SK-N-SH (cell line): ENCODE measurements at regions not wholly inside any gene's neighbourhood (a gene's known extent, or its start where the extent isn't known, plus 50 kb on each side); places are given as distances from the start of the nearest gene placed in this dataset.

Experiments used
- CTCF ChIA-PET: fragments of 300-600, 350-600 bp; formaldehyde crosslinking; extraction: SDS; loops from one replicate; lab custom pipeline; 2021; lab: Yijun Ruan, JAX
- POLR2A ChIA-PET: fragments of 350-600 bp; sonication (Branson Sonifier 250); formaldehyde crosslinking; extraction: SDS; loops from one replicate; lab custom pipeline; 2020; ENCODE audit warnings: antibody characterized with exemption, inconsistent platforms; lab: Yijun Ruan, JAX
- DNase-seq: peaks from one replicate; pipeline ENCODE4 v3.0.0; 2012
- H2AFZ ChIP-seq: fragments of 200-600 bp; sonication (generic); 2 replicates; pipeline ENCODE4 v1.8.1; 2016; ENCODE audit warnings: antibody characterized with exemption, mild to moderate bottlenecking, low read depth
- H3F3A ChIP-seq: fragments of 200-600 bp; sonication (generic); replicated peaks from 2 replicates; pipeline ENCODE3; 2016; ENCODE audit warnings: antibody characterized with exemption, mild to moderate bottlenecking; ENCODE audit not compliant: insufficient read depth
- H3K27ac ChIP-seq, 2 experiments: fragments of 200-500 bp in 1 of 2; fragments of 200-600 bp in 1 of 2; sonication (Bioruptor generic) in 1 of 2; sonication (generic), shearing (Covaris generic) in 1 of 2; 2 replicates each; pipeline versions ENCODE4 v1.5.1 to v1.6.1; 2014 to 2016; ENCODE audit warnings: low read depth in 2 of 2, inconsistent platforms in 1 of 2, low read length in 1 of 2, mild to moderate bottlenecking in 1 of 2, mixed read lengths in 1 of 2
- H3K27me3 ChIP-seq: fragments of 200-600 bp; sonication (generic), shearing (Covaris generic); 2 replicates; pipeline ENCODE4 v1.6.1; 2016; ENCODE audit warnings: mixed run types; ENCODE audit not compliant: insufficient read depth
- H3K36me3 ChIP-seq, 2 experiments: fragments of 200-500 bp in 1 of 2; fragments of 200-600 bp in 1 of 2; sonication (Bioruptor generic) in 1 of 2; sonication (generic) in 1 of 2; replicated peaks in 1 of 2; 2 replicates each; pipeline versions ENCODE3 to v1.5.1; 2014 to 2016; ENCODE audit warnings: low read length in 1 of 2, mild to moderate bottlenecking in 1 of 2; ENCODE audit not compliant: insufficient read depth in 2 of 2, control insufficient read depth in 1 of 2
- H3K4me1 ChIP-seq, 2 experiments: fragments of 200-500 bp in 1 of 2; fragments of 200-600 bp in 1 of 2; sonication (Bioruptor generic) in 1 of 2; sonication (generic), shearing (Covaris generic) in 1 of 2; 2 replicates each; pipeline versions ENCODE4 v1.5.1 to v1.6.1; 2014 to 2016; ENCODE audit warnings: low read depth in 1 of 2, low read length in 1 of 2, mixed run types in 1 of 2; ENCODE audit not compliant: insufficient read depth in 2 of 2, control insufficient read depth in 1 of 2
- H3K4me2 ChIP-seq: fragments of 200-600 bp; sonication (generic), shearing (Covaris generic); 2 replicates; pipeline ENCODE4 v1.6.1; 2017; ENCODE audit warnings: mixed run types
- H3K4me3 ChIP-seq, 2 experiments: fragments of 200-500 bp in 1 of 2; fragments of 200-600 bp in 1 of 2; sonication (Bioruptor generic) in 1 of 2; sonication (generic), shearing (Covaris generic) in 1 of 2; 2 replicates each; pipeline versions ENCODE4 v1.5.1 to v1.8.1; 2014 to 2016; ENCODE audit warnings: low read depth in 2 of 2, inconsistent platforms in 1 of 2, low read length in 1 of 2, mild to moderate bottlenecking in 1 of 2, mixed read lengths in 1 of 2, moderate library complexity in 1 of 2
- H3K79me2 ChIP-seq: fragments of 200-600 bp; sonication (generic); 2 replicates; pipeline ENCODE4 v1.8.1; 2017; ENCODE audit warnings: mild to moderate bottlenecking; ENCODE audit not compliant: insufficient read depth
- H3K9ac ChIP-seq: fragments of 200-600 bp; sonication (generic); 2 replicates; pipeline ENCODE4 v1.6.1; 2017; ENCODE audit warnings: mixed run types
- H3K9me2 ChIP-seq: fragments of 200-600 bp; sonication (generic); 2 replicates; pipeline ENCODE4 v1.6.1; 2017; ENCODE audit warnings: mixed run types
- H3K9me3 ChIP-seq: fragments of 200-600 bp; sonication (generic); 2 replicates; pipeline ENCODE4 v1.6.1; 2017; ENCODE audit warnings: mixed run types, mild to moderate bottlenecking, moderate library complexity
- H4K20me1 ChIP-seq: fragments of 200-600 bp; sonication (generic); 2 replicates; pipeline ENCODE4 v1.6.1; 2017; ENCODE audit warnings: mild to moderate bottlenecking, mixed run types; ENCODE audit not compliant: insufficient read depth
- EP300 ChIP-seq, 2 experiments: IDR thresholded peaks; 2 replicates each; pipeline versions ENCODE4 v1.4.0 to v1.6.1; 2012; ENCODE audit warnings: borderline replicate concordance in 1 of 2, low read depth in 1 of 2, low read length in 1 of 2
- EZH2phosphoT487 ChIP-seq: fragments of 200-600 bp; sonication (generic); IDR thresholded peaks from 2 replicates; pipeline ENCODE4 v1.6.1; 2017; ENCODE audit warnings: low read depth, mixed run types, mild to moderate bottlenecking, antibody characterized with exemption, moderate library complexity, borderline replicate concordance
- FOXM1 ChIP-seq: IDR thresholded peaks from 2 replicates; pipeline ENCODE4 v1.4.0; 2012; ENCODE audit warnings: low read depth, mild to moderate bottlenecking
- GATA2 ChIP-seq: sonication (generic); formaldehyde crosslinking; IDR thresholded peaks from 2 replicates; pipeline ENCODE4 v1.5.0; 2020; ENCODE audit warnings: mild to moderate bottlenecking, missing genetic modification reagents
- MAX ChIP-seq: IDR thresholded peaks from 2 replicates; pipeline ENCODE4 v1.4.0; 2012; ENCODE audit warnings: low read depth
- NRF1 ChIP-seq: IDR thresholded peaks from 2 replicates; pipeline ENCODE4 v1.6.1; 2012; ENCODE audit warnings: low read depth, mild to moderate bottlenecking, low read length
- POLR2AphosphoS5 ChIP-seq: IDR thresholded peaks from 2 replicates; pipeline ENCODE4 v1.6.1; 2012; ENCODE audit warnings: low read depth, low read length
- RCOR1 ChIP-seq: fragments of 150-350 bp; IDR thresholded peaks from 2 replicates; pipeline ENCODE4 v1.6.1; 2017; ENCODE audit warnings: antibody characterized with exemption, low read length
- REST ChIP-seq: IDR thresholded peaks from 2 replicates; pipeline ENCODE4 v1.6.1; 2012; ENCODE audit warnings: mild to moderate bottlenecking, low read depth, low read length, moderate library complexity
- RFX5 ChIP-seq: IDR thresholded peaks from 2 replicates; pipeline ENCODE4 v1.6.1; 2012; ENCODE audit warnings: mild to moderate bottlenecking, improper control_type of control experiment, low read length
- SIN3A ChIP-seq: IDR thresholded peaks from 2 replicates; pipeline ENCODE4 v1.6.1; 2012; ENCODE audit warnings: low read depth, mild to moderate bottlenecking, low read length, moderate library complexity, borderline replicate concordance
- TEAD4 ChIP-seq: IDR thresholded peaks from 2 replicates; pipeline ENCODE4 v1.4.0; 2012; ENCODE audit warnings: mild to moderate bottlenecking, borderline replicate concordance; ENCODE audit not compliant: insufficient read depth
- WGBS: methylation state at CpG from one replicate; pipeline ENCODE4 v1.1.6; 2017; ENCODE audit warnings: low lambda C conversion rate; 5-methylcytosine and 5-hydroxymethylcytosine counted together
- TF ChIP-seq, protein P1 (sequence below): fragments of 150-350 bp; IDR thresholded peaks from 2 replicates; pipeline ENCODE4 v1.6.1; 2017; ENCODE audit warnings: antibody characterized with exemption, low read length, low read depth, borderline replicate concordance
- TF ChIP-seq, protein P2 (sequence below): IDR thresholded peaks from 2 replicates; pipeline ENCODE4 v1.4.0; 2012; ENCODE audit warnings: low read depth, borderline replicate concordance
- TF ChIP-seq, protein P3 (sequence below): IDR thresholded peaks from 2 replicates; pipeline ENCODE4; 2012
- TF ChIP-seq, protein P4 (sequence below): fragments of 200-600 bp; sonication (generic); IDR thresholded peaks from 2 replicates; pipeline ENCODE4 v1.6.1; 2017; ENCODE audit warnings: antibody characterized with exemption, mild to moderate bottlenecking, moderate library complexity

DNA sequence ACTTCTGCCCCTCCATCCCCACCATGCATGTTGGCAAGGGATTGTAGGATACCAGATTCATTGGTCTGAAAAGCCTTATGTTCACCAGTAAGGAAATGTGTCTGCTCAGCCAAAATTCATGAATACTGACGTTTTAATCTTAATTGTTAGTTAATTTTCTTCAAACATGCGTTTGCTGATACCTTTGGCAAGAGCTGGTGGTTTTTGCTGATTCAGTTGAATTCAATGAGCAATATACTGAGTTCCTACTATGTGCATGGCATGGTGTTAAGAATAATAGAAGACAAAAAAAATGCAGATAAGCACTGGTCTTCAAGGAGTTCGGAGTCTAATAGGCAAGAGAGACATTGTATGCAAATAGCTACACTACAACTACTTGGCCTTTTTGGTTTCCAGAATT is 811.6 kb downstream of the BCL11A start (continued):
- TF ChIP-seq, protein P1, sequence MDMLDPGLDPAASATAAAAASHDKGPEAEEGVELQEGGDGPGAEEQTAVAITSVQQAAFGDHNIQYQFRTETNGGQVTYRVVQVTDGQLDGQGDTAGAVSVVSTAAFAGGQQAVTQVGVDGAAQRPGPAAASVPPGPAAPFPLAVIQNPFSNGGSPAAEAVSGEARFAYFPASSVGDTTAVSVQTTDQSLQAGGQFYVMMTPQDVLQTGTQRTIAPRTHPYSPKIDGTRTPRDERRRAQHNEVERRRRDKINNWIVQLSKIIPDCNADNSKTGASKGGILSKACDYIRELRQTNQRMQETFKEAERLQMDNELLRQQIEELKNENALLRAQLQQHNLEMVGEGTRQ, result no peak
- TF ChIP-seq EP300 (IDR thresholded peaks at IDR 0.05; ENCODE audit: borderline replicate concordance in 1 of 2, low read depth in 1 of 2, low read length in 1 of 2) (no peak), EZH2phosphoT487 (no peak)
- TF ChIP-seq, protein P2, sequence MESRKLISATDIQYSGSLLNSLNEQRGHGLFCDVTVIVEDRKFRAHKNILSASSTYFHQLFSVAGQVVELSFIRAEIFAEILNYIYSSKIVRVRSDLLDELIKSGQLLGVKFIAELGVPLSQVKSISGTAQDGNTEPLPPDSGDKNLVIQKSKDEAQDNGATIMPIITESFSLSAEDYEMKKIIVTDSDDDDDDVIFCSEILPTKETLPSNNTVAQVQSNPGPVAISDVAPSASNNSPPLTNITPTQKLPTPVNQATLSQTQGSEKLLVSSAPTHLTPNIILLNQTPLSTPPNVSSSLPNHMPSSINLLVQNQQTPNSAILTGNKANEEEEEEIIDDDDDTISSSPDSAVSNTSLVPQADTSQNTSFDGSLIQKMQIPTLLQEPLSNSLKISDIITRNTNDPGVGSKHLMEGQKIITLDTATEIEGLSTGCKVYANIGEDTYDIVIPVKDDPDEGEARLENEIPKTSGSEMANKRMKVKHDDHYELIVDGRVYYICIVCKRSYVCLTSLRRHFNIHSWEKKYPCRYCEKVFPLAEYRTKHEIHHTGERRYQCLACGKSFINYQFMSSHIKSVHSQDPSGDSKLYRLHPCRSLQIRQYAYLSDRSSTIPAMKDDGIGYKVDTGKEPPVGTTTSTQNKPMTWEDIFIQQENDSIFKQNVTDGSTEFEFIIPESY, result no peak

GRCh38 chr2:59739166-59739565 is 814.3 kb downstream of the BCL11A start:
- Histone ChIP-seq H3K36me3 (no peaks in the 10 kb centered on the region), H2AFZ (no peak overlapping the region), H3K9me3 (no peaks in the 10 kb centered on the region), H3K4me1 (no peaks in the 10 kb centered on the region), H3K9ac (no peak overlapping the region), H3K4me3 (no peak overlapping the region), H3K27ac (no peak overlapping the region), H4K20me1 (no peaks in the 10 kb centered on the region), H3K4me2 (no peak overlapping the region), H3F3A (no peaks in the 10 kb centered on the region), H3K27me3 (no peaks in the 10 kb centered on the region), H3K9me2 (no peaks in the 10 kb centered on the region), H3K79me2 (no peaks in the 10 kb centered on the region)
- no peak for DNase-seq
- WGBS, result 18% methylated on average over 4 of the region's 4 CpGs
- ChIA-PET CTCF (interaction anchor here (1.4 kb wide), 1 partner anchor 15 kb away, joined by 3 read pairs; no protein-coding TSS in a partner anchor), POLR2A (no interaction called here)
- TF ChIP-seq POLR2AphosphoS5 (no peak), NRF1 (no peak), GATA2 (CRISPR knock-in tag) (no peak)

- Histone ChIP-seq H3K27me3 (no peaks in the 10 kb centered on the region), H3K4me2 (no peak overlapping the region), H4K20me1 (no peaks in the 10 kb centered on the region), H3K9me3 (no peaks in the 10 kb centered on the region), H3K36me3 (no peaks in the 10 kb centered on the region), H3K9ac (no peak overlapping the region), H3K79me2 (no peaks in the 10 kb centered on the region), H3K4me3 (no peak overlapping the region), H3K9me2 (no peaks in the 10 kb centered on the region), H3K27ac (no peak overlapping the region), H2AFZ (no peak overlapping the region), H3K4me1 (no peaks in the 10 kb centered on the region), H3F3A (no peaks in the 10 kb centered on the region)
- POLR2A ChIA-PET, result interaction anchor here (0.6 kb wide), 1 partner anchor 107 kb away, joined by 3 read pairs; no protein-coding TSS in a partner anchor
- DNase-seq, result no peak
- CTCF ChIA-PET, result no interaction called here
- TF ChIP-seq RFX5, result no peak
- TF ChIP-seq RCOR1, result no peak
- no peak for TF ChIP-seq MAX
- no peak for TF ChIP-seq EZH2phosphoT487
- TF ChIP-seq, protein P3, sequence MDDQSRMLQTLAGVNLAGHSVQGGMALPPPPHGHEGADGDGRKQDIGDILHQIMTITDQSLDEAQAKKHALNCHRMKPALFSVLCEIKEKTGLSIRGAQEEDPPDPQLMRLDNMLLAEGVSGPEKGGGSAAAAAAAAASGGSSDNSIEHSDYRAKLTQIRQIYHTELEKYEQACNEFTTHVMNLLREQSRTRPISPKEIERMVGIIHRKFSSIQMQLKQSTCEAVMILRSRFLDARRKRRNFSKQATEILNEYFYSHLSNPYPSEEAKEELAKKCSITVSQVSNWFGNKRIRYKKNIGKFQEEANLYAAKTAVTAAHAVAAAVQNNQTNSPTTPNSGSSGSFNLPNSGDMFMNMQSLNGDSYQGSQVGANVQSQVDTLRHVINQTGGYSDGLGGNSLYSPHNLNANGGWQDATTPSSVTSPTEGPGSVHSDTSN, result no peak
- no peak for TF ChIP-seq TEAD4
- TF ChIP-seq REST, result no peak
- TF ChIP-seq, protein P4, sequence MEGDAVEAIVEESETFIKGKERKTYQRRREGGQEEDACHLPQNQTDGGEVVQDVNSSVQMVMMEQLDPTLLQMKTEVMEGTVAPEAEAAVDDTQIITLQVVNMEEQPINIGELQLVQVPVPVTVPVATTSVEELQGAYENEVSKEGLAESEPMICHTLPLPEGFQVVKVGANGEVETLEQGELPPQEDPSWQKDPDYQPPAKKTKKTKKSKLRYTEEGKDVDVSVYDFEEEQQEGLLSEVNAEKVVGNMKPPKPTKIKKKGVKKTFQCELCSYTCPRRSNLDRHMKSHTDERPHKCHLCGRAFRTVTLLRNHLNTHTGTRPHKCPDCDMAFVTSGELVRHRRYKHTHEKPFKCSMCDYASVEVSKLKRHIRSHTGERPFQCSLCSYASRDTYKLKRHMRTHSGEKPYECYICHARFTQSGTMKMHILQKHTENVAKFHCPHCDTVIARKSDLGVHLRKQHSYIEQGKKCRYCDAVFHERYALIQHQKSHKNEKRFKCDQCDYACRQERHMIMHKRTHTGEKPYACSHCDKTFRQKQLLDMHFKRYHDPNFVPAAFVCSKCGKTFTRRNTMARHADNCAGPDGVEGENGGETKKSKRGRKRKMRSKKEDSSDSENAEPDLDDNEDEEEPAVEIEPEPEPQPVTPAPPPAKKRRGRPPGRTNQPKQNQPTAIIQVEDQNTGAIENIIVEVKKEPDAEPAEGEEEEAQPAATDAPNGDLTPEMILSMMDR, result no peak
- TF ChIP-seq SIN3A, result no peak
- TF ChIP-seq FOXM1, result no peak
Measured at GRCh38 chr2:59737299-59737698, 816.2 kb downstream of the BCL11A start.
